ENCODE measurements at regions not wholly inside any gene's neighbourhood (a gene's known extent, or its start where the extent isn't known, plus 50 kb on each side); places are given as distances from the start of the nearest gene placed in this dataset.

- no peak for TF ChIP-seq CTCF (optimal IDR thresholded peaks at IDR 0.05 in 1 of 3, IDR thresholded peaks at IDR 0.05 in 1 of 3, conservative IDR thresholded peaks at IDR 0.05 in 1 of 3; ENCODE audit: extremely low read depth in 1 of 3, insufficient read depth in 2 of 3, low read length in 3 of 3)
- no peak for TF ChIP-seq EZH2 (IDR thresholded peaks at IDR 0.05; ENCODE audit: low read length)
These were observed 144.7 kb upstream of the RFLNA start for GRCh38 chr12:124150168-124150567.

Data from keratinocyte (primary cell).